ENCODE measurements at regions not wholly inside any gene's neighbourhood (a gene's known extent, or its start where the extent isn't known, plus 50 kb on each side); places are given as distances from the start of the nearest gene placed in this dataset.

- DNase-seq: no peak
These were observed 171.6 kb downstream of the SLC6A15 start for GRCh38 chr12:84741031-84741430.

GRCh38 chr12:84740602-84741001 lies 172.0 kb downstream of the SLC6A15 start:
- DNase-seq: no peak

DNA sequence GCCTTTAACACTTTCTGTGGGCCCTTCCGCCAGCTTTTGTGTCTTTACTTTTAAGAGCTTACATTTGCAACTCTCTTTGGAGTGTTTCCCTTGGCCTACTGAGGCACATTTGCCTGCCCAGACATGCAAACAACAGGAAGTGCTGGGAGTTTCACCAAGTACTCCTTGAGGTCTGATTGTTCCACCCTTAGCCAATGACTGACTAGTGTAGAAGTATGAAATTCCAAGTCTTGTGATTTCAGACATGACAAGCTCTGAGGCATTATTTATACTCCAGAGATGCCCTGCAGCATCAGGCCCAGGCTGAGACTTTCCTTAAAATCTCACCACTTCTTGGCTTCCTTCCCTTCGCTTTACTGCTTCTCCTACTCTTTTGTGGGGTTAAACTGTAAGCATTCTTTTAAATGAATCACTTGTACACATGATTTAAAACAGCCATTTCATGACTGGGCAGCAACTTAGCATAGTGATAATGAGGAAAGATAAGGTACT lies 174.1 kb downstream of the SLC6A15 start:
- DNase-seq: peak; percentile 81

- peak; percentile 3 for DNase-seq
These were observed 179.7 kb downstream of the SLC6A15 start for GRCh38 chr12:84732828-84733340.

DNA sequence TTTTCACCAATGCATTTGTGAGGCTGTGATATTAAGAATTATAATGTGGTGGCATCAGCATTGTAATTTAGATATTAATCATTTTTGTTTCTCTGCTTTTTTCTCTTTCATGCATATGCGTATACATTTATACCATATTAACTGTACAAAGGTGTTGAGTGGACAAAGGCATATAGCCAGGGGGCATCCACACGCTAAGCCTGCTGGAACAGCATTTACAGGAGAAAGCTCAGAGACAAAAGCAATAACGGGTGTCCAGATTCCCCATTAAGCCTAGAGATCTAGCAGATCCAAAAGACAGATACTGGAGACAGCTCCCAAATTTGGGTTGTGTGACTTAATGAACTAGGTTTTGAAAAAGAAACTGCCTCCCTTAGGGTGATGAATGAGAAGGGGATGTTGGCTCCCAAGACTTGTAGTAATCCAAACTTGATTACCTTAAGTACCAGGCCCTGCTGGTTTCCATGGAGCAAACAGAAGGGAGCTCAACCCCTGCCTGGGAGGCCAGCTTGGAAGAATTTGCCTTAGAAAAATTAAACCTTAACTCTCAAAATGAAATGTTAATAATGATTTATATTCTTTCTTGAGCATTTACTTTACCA lies 181.9 kb downstream of the SLC6A15 start:
- no peak for DNase-seq

DNA sequence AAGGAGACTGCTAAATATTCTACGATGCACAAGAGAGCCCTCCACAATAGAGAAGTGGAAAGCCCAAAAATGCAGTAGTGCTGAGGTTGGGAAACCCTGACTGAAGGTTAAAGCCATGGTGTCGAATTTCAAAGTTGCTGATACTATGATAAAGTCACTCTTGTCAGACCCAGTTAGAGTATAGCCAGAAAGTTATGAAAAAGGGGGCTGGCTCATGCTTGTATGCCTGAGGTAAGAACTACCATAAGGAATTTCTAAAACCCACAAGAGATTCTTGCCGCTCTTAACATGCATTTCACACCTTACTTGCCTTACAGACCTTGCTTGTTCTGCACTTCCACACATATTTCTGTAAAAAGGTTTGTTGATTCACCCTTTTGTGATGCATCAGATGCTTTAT lies 184.6 kb downstream of the SLC6A15 start:
- DNase-seq: peak; percentile 28

GRCh38 chr12:84726780-84727179 lies 185.8 kb downstream of the SLC6A15 start:
- DNase-seq: no peak

DNA sequence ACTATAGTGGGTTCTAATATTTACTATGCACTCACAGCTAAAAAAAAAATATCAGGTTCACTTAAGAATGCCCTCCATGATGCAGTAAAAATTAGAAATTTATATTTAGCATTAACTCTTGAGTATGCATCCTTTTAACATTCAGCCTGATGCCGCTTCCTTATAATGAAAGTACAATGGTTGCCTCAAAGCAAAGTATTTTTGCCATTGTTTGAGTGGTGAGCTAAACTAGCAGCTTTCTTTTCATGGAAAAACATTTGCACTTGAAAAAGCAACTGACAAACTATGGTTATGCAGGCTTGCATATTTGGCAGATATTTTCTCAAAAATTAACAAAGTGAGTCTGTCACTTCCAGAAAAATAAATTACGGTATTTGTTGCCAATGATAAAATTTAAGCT lies 188.6 kb downstream of the SLC6A15 start:
- DNase-seq: no peak

DNA sequence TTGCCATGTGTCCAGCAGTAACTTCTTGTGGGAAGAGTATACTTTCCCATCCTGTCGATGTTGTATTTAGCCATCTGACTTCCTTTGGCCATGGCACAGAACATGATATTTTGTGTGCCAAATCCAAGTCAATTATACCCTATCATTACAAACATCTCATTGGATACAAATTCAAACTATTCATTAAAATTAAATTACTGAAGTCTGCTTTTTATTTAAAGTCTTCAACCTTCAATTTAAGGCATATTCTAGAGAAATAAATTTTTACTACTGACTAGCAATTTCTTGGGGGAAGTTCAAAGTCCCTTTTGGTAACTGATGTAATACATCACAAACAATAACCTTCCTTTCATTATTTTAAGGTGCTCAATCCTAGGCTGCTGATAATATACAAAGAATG lies 192.6 kb downstream of the SLC6A15 start:
- no peak for DNase-seq

DNA sequence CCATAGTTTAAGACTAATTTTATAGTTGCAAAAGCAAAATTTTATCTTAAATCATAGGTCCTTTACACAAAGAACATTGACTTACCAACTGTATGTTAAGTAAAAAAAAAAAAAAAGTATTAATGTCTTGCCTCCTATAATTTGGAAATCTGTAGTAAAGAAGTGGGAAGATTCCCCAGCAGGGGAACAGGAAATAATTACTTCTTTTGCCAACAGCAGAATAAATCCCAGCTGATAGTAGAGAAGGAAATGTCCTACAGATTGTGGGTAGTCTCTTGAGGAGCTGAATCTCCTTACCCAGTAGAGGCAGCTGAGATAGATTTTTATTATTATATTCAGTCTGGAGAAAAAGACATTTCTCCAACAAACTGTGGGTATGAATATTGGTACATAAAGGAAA lies 193.7 kb downstream of the SLC6A15 start:
- no peak for DNase-seq

- DNase-seq: no peak
These were observed 199.9 kb downstream of the SLC6A15 start for GRCh38 chr12:84712747-84713146.

- DNase-seq: no peak
These were observed 206.2 kb downstream of the SLC6A15 start for GRCh38 chr12:84706374-84706773.

DNA sequence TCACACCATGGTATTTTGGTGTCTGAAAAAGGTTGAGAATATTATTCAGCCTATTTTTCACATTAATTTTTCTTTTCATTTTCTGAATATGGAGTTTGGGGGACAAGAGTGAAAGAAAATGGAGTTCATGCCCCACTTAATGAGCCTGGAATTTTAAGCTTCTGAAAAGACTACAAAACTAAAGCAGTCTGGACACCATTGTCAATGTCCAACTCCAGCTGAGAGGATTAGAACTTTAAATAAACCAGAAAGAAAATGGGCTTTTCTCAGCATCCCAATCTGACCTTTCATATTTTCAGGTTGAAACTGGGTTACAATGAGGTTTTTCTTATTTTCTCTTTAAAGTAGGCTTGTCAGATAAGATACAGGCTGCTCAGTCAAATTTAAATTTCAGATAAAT lies 207.7 kb downstream of the SLC6A15 start:
- DNase-seq: no peak

- peak; percentile 28 for DNase-seq
These were observed 210.6 kb downstream of the SLC6A15 start for GRCh38 chr12:84702001-84702400.

- DNase-seq: peak; percentile 68
These were observed 211.6 kb downstream of the SLC6A15 start for GRCh38 chr12:84701041-84701440.

DNA sequence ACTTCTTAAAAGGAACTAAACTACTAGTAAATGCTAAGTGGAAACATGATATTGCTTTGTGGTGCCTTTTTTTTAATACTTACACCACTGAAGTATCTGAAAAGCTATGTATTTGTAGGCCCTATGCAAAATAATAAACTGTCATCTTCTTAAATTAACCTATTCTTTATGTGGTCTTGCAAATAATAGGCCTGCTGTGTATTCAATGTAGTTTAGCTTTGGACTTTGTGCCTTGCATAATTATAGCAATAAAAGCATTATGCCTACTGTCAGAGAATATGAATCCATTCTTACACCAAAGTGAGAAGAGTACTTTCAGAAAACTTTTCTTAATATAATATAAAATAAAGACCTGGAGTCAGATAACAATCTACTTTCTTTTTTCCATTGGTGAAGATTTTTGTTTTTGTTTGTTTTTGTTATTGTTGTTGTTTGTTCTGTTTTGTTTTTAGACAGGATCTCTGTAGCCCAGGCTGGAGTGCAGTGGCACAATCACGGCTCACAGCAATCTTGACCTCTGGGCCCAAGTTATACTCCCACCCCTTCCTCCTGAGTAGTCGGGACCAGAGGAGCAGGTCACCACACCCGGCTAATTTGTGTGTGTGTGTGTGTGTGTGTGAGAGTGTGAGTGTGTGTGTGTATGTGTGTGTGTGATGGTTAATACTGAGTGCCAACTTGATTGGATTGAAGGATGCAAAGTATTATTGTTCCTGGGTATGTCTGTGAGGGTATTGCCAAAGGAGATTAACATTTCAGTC lies 213.8 kb downstream of the SLC6A15 start:
- no peak for DNase-seq

DNA sequence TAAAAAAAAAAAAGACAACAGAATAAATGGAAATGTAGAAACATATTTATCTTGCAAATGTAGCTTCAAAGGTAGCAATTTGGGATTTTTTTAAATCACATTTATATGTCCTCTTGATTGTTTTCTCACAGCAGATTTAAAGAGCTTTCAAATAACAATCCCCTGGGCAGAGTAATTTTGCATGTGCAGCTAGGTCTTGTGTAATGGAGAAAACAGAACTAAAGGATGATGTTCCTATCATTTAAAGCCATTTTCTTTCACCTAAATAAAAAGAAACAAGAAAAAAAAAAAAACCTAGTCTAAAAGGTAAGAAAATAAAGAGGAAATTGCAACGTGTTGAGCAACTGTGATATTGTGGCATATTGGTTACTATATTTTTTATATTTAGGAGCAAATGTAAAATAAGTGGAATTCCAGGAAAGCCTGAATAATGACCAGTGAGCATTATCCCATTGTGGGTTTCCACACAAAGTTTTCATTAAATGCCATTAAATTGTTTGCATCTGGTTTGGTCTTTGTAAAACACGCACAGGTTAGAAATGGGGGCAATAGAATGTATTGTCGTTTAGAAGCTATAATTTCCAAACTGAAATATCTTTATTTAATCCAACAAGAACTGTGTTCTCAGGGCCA lies 215.6 kb downstream of the SLC6A15 start:
- DNase-seq: peak; percentile 82

DNA sequence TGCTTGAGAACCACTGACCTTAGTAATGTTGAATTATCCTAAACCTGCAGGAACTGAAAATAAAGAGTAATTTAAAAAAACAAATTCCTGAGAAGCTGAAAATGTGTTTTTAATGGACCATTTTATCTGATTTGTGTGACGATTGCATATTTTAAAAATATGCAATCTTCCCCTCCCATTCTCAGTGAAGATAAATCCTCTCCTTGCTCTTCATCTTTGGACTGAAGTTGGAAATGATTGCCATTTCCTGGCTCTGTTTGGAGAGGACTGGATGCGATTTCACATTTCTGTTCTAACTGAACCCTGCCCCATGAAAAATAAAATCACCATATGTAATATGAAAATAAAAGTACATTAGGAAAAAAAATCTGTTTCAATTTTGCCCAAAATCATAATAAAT lies 216.3 kb downstream of the SLC6A15 start:
- DNase-seq: peak; percentile 31

GRCh38 chr12:84694116-84694515 lies 218.5 kb downstream of the SLC6A15 start:
- no peak for DNase-seq

- no peak for DNase-seq
These were observed 220.5 kb downstream of the SLC6A15 start for GRCh38 chr12:84692071-84692470.

GRCh38 chr12:84691266-84691665 lies 221.3 kb downstream of the SLC6A15 start:
- DNase-seq: no peak

DNA sequence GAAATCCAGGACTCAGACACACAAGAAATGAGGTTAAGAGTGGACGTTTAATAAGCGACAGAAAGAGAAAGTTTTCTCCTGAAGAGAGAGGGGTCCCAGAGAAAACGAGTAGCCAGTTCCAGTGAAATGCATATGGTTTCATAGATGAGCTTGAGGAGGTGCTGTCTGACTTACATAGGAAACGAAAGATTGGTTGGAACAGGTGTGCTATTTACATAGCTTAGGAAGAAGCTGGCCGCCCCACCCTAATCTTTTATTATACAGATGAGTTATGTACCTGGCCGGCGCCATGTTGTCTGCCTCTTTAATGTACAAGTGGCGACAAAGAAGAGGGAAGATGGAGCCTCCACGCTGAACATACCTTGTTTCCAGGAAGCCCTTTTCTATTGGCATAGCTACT lies 223.0 kb downstream of the SLC6A15 start:
- no peak for DNase-seq

GRCh38 chr12:84685379-84685778 lies 227.2 kb downstream of the SLC6A15 start:
- no peak for DNase-seq

GRCh38 chr12:84676787-84677186 lies 235.8 kb downstream of the SLC6A15 start:
- no peak for DNase-seq

Measured in fibroblast of skin of right quadriceps (primary cell).